ENCODE measurements at regions not wholly inside any gene's neighbourhood (a gene's known extent, or its start where the extent isn't known, plus 50 kb on each side); places are given as distances from the start of the nearest gene placed in this dataset.

- Histone ChIP-seq H2AFZ (ENCODE audit: low read length) (no peak overlapping the region), H3K4me2 (ENCODE audit: low read length) (no peak overlapping the region)
These were observed 320.2 kb downstream of the AHR start for GRCh38 chr7:17618652-17618974.

DNA sequence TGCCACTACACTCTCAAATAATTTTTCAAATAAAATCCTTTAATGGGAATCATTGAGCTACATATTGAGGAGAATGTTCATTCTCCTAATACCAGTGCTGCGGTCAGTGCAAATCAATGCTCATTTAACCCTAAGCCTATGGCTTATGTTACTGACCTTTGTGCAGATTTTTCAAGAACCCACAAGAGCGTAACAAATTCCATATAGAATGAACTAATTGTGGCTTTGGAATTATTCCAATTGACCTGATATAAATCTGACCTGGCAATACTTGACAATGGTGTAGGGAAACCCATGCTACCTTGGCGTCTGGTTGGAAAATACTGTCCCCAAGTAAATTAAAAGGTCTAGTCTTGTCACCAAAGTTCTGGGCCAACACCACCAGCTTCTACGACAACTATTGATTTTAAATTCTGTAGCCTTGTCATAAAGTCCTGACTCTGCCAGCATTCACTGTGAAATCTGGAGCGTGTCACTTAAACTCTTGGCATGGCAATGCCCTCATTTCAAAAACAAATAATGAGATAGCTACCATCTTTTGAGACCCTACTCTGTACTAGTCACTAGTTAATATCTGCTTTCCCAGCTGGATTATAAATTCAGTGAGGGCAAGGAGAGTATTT lies 320.9 kb downstream of the AHR start:
- POLR2A ChIA-PET, result interaction anchor here (0.6 kb wide), 2 partner anchors 76 to 1139 kb away, joined by 4 to 12 read pairs; no protein-coding TSS in a partner anchor
- no peak for DNase-seq (ENCODE audit: low spot score)
- no peaks in the 10 kb centered on the region for H3K4me1 ChIP-seq (ENCODE audit: insufficient read depth, low read length, poor library complexity, severe bottlenecking)
- H3K4me3 ChIP-seq (ENCODE audit: low read depth, low read length, poor library complexity, severe bottlenecking), result no peak overlapping the region
- no peaks in the 10 kb centered on the region for H3K79me2 ChIP-seq (ENCODE audit: insufficient read depth, low read depth, low read length)
- CTCF ChIA-PET (ENCODE audit: unreplicated experiment), result no interaction called here
- H3K27ac ChIP-seq (ENCODE audit: low read depth, low read length, poor library complexity, severe bottlenecking), result no peak overlapping the region
- H2AFZ ChIP-seq (ENCODE audit: low read length), result no peak overlapping the region
- no peaks in the 10 kb centered on the region for H3K9me3 ChIP-seq (ENCODE audit: low read length)
- no peaks in the 10 kb centered on the region for H3K36me3 ChIP-seq (ENCODE audit: insufficient read depth, low read length)
- intact Hi-C loops (cut with micrococcal nuclease; ENCODE audit: unreplicated experiment), result no loop called here
- TF ChIP-seq EZH2phosphoT487 (IDR thresholded peaks at IDR 0.05; ENCODE audit: borderline replicate concordance, low read depth, low read length), result no peak
- TF ChIP-seq, protein P1, sequence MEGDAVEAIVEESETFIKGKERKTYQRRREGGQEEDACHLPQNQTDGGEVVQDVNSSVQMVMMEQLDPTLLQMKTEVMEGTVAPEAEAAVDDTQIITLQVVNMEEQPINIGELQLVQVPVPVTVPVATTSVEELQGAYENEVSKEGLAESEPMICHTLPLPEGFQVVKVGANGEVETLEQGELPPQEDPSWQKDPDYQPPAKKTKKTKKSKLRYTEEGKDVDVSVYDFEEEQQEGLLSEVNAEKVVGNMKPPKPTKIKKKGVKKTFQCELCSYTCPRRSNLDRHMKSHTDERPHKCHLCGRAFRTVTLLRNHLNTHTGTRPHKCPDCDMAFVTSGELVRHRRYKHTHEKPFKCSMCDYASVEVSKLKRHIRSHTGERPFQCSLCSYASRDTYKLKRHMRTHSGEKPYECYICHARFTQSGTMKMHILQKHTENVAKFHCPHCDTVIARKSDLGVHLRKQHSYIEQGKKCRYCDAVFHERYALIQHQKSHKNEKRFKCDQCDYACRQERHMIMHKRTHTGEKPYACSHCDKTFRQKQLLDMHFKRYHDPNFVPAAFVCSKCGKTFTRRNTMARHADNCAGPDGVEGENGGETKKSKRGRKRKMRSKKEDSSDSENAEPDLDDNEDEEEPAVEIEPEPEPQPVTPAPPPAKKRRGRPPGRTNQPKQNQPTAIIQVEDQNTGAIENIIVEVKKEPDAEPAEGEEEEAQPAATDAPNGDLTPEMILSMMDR (conservative IDR thresholded peaks at IDR 0.05; ENCODE audit: low read length), result no peak
- no peak overlapping the region for H3K4me2 ChIP-seq (ENCODE audit: low read length)
- no TSS peak for BruUV-seq (replicated peaks)
- H3K9me2 ChIP-seq (ENCODE audit: insufficient read depth, low read length), result no peaks in the 10 kb centered on the region
- H4K20me1 ChIP-seq (ENCODE audit: insufficient read depth, low read length), result no peaks in the 10 kb centered on the region

More at GRCh38 chr7:17618652-17618974, 320.2 kb downstream of the AHR start:
- Histone ChIP-seq H3K4me3 (ENCODE audit: low read depth, low read length, poor library complexity, severe bottlenecking) (no peak overlapping the region), H3K27ac (ENCODE audit: low read depth, low read length, poor library complexity, severe bottlenecking) (no peak overlapping the region), H3K4me1 (ENCODE audit: insufficient read depth, low read length, poor library complexity, severe bottlenecking) (no peaks in the 10 kb centered on the region), H3K9me2 (ENCODE audit: insufficient read depth, low read length) (no peaks in the 10 kb centered on the region), H3K79me2 (ENCODE audit: insufficient read depth, low read depth, low read length) (no peaks in the 10 kb centered on the region), H3K36me3 (ENCODE audit: insufficient read depth, low read length) (no peaks in the 10 kb centered on the region), H3K9me3 (ENCODE audit: low read length) (no peaks in the 10 kb centered on the region), H4K20me1 (ENCODE audit: insufficient read depth, low read length) (no peaks in the 10 kb centered on the region)
- TF ChIP-seq, protein P1 (conservative IDR thresholded peaks at IDR 0.05; ENCODE audit: low read length), result no peak
- no peak for TF ChIP-seq EZH2phosphoT487 (IDR thresholded peaks at IDR 0.05; ENCODE audit: borderline replicate concordance, low read depth, low read length)
- intact Hi-C loops (cut with micrococcal nuclease; ENCODE audit: unreplicated experiment), result no loop called here
- no peak for DNase-seq (ENCODE audit: low spot score)
- no TSS peak for BruUV-seq (replicated peaks)
- ChIA-PET POLR2A (interaction anchor here (0.6 to 0.8 kb wide), 2 partner anchors 10 to 78 kb away, joined by 3 read pairs; no protein-coding TSS in a partner anchor), CTCF (ENCODE audit: unreplicated experiment) (no interaction called here)

GRCh38 chr7:17620566-17620965 lies 319.7 kb downstream of the SNX13 start:
- Histone ChIP-seq H3K4me1 (ENCODE audit: insufficient read depth, low read length, poor library complexity, severe bottlenecking) (no peaks in the 10 kb centered on the region), H3K4me3 (ENCODE audit: low read depth, low read length, poor library complexity, severe bottlenecking) (no peak overlapping the region), H3K79me2 (ENCODE audit: insufficient read depth, low read depth, low read length) (no peaks in the 10 kb centered on the region), H3K27ac (ENCODE audit: low read depth, low read length, poor library complexity, severe bottlenecking) (no peak overlapping the region), H2AFZ (ENCODE audit: low read length) (no peak overlapping the region), H3K36me3 (ENCODE audit: insufficient read depth, low read length) (no peaks in the 10 kb centered on the region), H3K9me3 (ENCODE audit: low read length) (no peaks in the 10 kb centered on the region), H3K4me2 (ENCODE audit: low read length) (no peak overlapping the region), H4K20me1 (ENCODE audit: insufficient read depth, low read length) (no peaks in the 10 kb centered on the region), H3K9me2 (ENCODE audit: insufficient read depth, low read length) (no peaks in the 10 kb centered on the region)
- POLR2A ChIA-PET, result no interaction called here
- intact Hi-C loops (cut with micrococcal nuclease; ENCODE audit: unreplicated experiment), result no loop called here
- BruUV-seq (replicated peaks), result no TSS peak
- DNase-seq (ENCODE audit: low spot score), result no peak
- CTCF ChIA-PET (ENCODE audit: unreplicated experiment), result no interaction called here
- TF ChIP-seq, protein P1 (conservative IDR thresholded peaks at IDR 0.05; ENCODE audit: low read length), result no peak
- TF ChIP-seq EZH2phosphoT487 (IDR thresholded peaks at IDR 0.05; ENCODE audit: borderline replicate concordance, low read depth, low read length), result no peak

All from OCI-LY7 (cell line).